Colonic mucosa (tissue), 4 donors: ENCODE measurements at regions not wholly inside any gene's neighbourhood (a gene's known extent, or its start where the extent isn't known, plus 50 kb on each side); places are given as distances from the start of the nearest gene placed in this dataset.

Experiments
- DNase-seq: peaks from one replicate; pipeline ENCODE4 v3.0.0-alpha.2; 2020
- H3K27ac ChIP-seq: fragments of 200-600 bp; one replicate; pipeline ENCODE4 v1.8.0; 2021
- H3K27me3 ChIP-seq: fragments of 200-600 bp; one replicate; pipeline ENCODE4 v1.8.0; 2021
- H3K36me3 ChIP-seq: fragments of 200-600 bp; one replicate; pipeline ENCODE4 v1.8.0; 2021
- H3K4me1 ChIP-seq: fragments of 200-600 bp; one replicate; pipeline ENCODE4 v1.8.0; 2021; ENCODE audit warnings: mild to moderate bottlenecking
- H3K4me3 ChIP-seq: fragments of 200-600 bp; one replicate; pipeline ENCODE4 v1.8.0; 2021
- H3K9ac ChIP-seq, 2 donors: one replicate each; pipeline ENCODE4 v1.7.0; 2013; ENCODE audit warnings: control low read depth in 2 of 2, low read depth in 2 of 2, low read length in 2 of 2
- H3K9me3 ChIP-seq: fragments of 200-600 bp; one replicate; pipeline ENCODE4 v1.8.0; 2021
- CTCF ChIP-seq: fragments of 200-600 bp; IDR thresholded peaks from one replicate; pipeline ENCODE4 v1.8.0; 2022; ENCODE audit warnings: antibody characterized with exemption, mild to moderate bottlenecking
- intact Hi-C: fragments of 100-400 bp; cut with DNase I; formaldehyde crosslinking; loops from one replicate; pipeline ENCODE4 v1.14.1; 2022
- donor health status: healthy.
- donor health status: DM: no; HTN: no; CAD: no.
- donor health status: DM: no; HTN: no; CAD: no.

- no peak for TF ChIP-seq CTCF
- no peak for DNase-seq
- Histone ChIP-seq H3K9me3 (no peaks in the 10 kb centered on the region), H3K9ac (no peak overlapping the region), H3K4me3 (no peak overlapping the region), H3K27me3 (no peaks in the 10 kb centered on the region), H3K27ac (no peak overlapping the region), H3K36me3 (no peaks in the 10 kb centered on the region), H3K4me1 (no peaks in the 10 kb centered on the region)
- intact Hi-C loops = no loop called here
Measured at GRCh38 chr18:77486985-77487384, 237.3 kb downstream of the GALR1 start.

DNA sequence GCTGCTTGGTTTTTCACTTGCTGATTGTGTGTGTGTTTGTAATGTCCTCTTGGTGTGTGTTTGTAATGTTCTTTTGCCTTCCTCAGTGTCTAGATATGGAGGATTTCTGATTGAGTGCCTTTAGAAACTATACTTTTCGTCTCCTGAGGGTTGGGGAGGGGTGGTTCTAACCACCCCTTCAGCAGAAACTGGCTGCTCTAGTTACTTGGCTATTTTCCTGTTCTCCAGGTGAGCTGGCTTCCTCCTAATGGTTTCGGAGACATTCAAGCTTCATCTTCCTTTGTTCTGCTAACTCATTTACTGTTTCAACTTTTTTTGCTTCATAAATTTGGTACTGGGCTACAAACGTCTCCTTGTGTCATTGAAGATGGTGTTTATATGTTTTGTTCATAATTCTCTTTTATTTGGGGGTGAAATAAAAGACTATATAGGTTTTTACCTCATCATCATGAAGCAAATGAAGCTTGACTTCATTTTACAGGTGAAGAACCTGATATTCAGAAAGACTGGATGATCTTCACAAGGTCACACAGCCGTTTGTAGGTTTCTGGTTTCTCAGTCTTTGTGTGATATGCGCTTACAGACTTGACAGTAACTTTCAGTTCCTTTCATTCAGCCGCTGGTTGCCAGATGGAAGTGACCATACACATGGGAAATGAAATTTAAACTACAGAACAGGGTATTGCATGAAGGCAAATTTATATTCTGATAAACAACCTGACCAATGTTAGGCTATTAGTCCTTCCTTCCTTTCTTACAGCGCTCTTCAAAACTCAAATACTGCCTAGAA lies 238.5 kb downstream of the GALR1 start:
- intact Hi-C loops = no loop called here
- TF ChIP-seq CTCF = no peak
- DNase-seq = no peak
- no peak overlapping the region for H3K27ac ChIP-seq
- no peaks in the 10 kb centered on the region for H3K9me3 ChIP-seq
- no peaks in the 10 kb centered on the region for H3K27me3 ChIP-seq
- H3K4me3 ChIP-seq = no peak overlapping the region
- H3K4me1 ChIP-seq = no peaks in the 10 kb centered on the region
- H3K36me3 ChIP-seq = no peaks in the 10 kb centered on the region
- H3K9ac ChIP-seq = no peak overlapping the region

DNA sequence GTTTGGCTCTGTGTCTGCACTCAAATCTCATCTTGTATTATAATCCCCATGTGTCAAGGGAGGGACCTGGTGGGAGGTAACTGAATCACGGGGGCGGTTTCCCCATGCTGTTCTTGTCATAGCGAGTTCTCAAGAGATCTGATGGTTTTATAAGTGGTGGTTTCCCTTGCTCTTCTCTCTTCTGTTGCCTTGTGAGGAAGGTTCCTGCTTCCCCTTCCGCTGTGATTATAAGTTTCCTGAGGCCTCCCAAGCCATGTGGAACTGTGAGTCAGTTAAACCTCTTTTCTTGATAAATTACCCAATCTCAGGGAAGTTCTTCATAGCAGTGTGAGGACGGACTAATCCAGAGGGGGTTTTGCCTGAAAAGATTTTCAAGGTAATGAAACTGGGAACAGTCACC lies 245.4 kb downstream of the GALR1 start:
- H3K9me3 ChIP-seq = no peaks in the 10 kb centered on the region
- H3K27ac ChIP-seq = no peak overlapping the region
- DNase-seq = no peak
- no peaks in the 10 kb centered on the region for H3K27me3 ChIP-seq
- no peaks in the 10 kb centered on the region for H3K4me1 ChIP-seq
- H3K9ac ChIP-seq = no peak overlapping the region
- H3K4me3 ChIP-seq = no peak overlapping the region
- TF ChIP-seq CTCF = no peak
- intact Hi-C loops = no loop called here
- H3K36me3 ChIP-seq = no peaks in the 10 kb centered on the region

GRCh38 chr18:77495982-77496690 lies 246.5 kb downstream of the GALR1 start:
- H3K4me3 ChIP-seq = no peak overlapping the region
- H3K36me3 ChIP-seq = no peaks in the 10 kb centered on the region
- H3K9ac ChIP-seq = no peak overlapping the region
- no peaks in the 10 kb centered on the region for H3K27me3 ChIP-seq
- intact Hi-C loops = no loop called here
- no peak overlapping the region for H3K27ac ChIP-seq
- DNase-seq = no peak
- H3K9me3 ChIP-seq = no peaks in the 10 kb centered on the region
- no peak for TF ChIP-seq CTCF
- no peaks in the 10 kb centered on the region for H3K4me1 ChIP-seq

DNA sequence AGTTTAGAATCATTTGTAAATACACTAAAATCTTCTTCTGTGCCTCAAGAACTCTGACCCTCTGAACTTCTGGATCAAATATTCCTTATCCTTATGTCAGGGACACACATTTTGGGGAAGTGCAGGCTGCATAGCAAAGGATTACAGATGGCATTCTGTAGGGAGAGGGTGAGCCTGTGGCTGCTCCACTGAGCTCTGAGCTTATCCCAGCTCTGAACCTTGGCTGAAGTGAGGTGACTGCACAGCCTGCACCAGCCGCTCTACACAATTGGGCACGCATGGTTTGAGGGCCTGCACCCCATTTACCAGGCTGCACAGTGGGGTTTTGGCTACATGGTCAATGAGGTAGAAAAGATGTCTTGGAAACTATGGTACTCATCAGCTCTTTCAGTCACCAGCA lies 251.6 kb downstream of the GALR1 start:
- Histone ChIP-seq H3K4me1 (no peaks in the 10 kb centered on the region), H3K9ac (no peak overlapping the region), H3K36me3 (no peaks in the 10 kb centered on the region), H3K4me3 (no peak overlapping the region), H3K9me3 (no peaks in the 10 kb centered on the region), H3K27me3 (no peaks in the 10 kb centered on the region), H3K27ac (no peak overlapping the region)
- no peak for DNase-seq
- no peak for TF ChIP-seq CTCF
- intact Hi-C loops = no loop called here
